G401.6 (cell line): ENCODE measurements at regions not wholly inside any gene's neighbourhood (a gene's known extent, or its start where the extent isn't known, plus 50 kb on each side); places are given as distances from the start of the nearest gene placed in this dataset.
"Not testable (repeated sequence)": the region's sequence is repeated elsewhere in the genome, so short reads cannot be mapped to it uniquely, and the experiment has no call there.

Experiments
- FAIRE-seq: peaks from 2 replicates; lab custom pipeline; 2012; peaks lifted over from hg19 to GRCh38; lab: Jason Lieb, UNC

DNA sequence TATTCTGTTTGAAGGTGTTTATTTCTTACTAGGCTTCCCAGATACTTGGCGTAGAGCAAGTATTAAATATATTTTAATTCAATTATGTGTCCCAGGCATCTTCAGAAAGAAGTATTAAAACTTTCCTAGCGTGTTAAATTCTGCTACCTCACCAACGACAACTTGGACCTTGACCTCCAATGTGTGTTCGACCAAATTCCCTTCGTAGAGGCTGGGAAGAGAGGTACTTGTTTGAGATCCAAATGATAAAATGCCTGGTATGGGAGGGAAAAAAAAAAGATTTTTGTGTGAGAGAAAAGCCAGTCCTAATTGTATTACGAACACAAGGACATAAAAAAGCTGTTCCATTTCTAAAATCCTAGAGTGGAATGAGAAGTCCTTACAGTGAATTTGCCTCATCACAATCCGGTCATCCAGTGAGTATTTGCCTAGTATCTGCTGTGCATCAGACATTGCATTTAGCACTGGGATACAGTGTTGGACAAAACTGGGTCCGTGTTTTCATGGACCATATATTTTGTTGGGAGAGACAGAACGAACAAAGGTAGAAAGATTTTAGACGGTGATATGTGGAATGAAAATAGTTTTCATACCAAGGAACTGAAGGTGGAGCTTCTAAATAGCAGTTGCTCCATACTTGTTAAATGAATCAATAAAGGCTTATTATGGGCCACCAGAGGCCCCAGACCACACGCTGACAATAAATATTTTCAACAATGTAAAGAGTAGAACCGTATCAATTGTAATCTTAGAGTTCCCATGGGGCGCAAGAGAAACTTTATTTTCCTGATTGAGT lies 103.1 kb downstream of the KIF4B start:
- no peak for FAIRE-seq

DNA sequence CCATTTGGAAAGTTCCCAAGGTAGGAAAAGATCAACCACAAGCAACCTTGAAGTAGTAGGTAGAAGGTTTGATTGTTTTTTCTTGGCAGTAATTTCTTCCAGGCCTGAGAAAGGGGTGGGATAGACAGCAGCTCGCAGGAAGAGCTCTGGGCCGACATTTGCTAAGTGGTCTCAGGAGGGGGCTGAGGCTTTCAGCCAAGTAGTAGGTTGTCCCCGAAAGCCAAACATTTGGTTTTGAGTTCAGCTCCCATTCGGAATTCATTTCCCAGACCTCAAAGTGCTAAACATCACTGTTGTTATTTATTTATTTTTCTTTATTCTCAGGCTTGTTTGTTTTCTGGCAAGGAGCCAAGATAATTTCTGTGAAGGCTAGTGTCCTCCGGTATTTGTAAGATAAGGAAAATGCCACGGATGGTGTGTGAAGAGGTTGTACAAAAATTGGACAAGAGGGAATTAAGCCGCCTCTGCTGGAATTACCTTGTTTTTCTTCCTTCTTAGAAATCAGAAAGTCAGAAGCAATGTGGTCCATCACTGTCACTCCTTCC lies 112.1 kb downstream of the KIF4B start:
- no peak for FAIRE-seq

GRCh38 chr5:155126573-155126972 lies 113.0 kb downstream of the KIF4B start:
- FAIRE-seq, result no peak

GRCh38 chr5:155127552-155127951 lies 114.0 kb downstream of the KIF4B start:
- no peak for FAIRE-seq

DNA sequence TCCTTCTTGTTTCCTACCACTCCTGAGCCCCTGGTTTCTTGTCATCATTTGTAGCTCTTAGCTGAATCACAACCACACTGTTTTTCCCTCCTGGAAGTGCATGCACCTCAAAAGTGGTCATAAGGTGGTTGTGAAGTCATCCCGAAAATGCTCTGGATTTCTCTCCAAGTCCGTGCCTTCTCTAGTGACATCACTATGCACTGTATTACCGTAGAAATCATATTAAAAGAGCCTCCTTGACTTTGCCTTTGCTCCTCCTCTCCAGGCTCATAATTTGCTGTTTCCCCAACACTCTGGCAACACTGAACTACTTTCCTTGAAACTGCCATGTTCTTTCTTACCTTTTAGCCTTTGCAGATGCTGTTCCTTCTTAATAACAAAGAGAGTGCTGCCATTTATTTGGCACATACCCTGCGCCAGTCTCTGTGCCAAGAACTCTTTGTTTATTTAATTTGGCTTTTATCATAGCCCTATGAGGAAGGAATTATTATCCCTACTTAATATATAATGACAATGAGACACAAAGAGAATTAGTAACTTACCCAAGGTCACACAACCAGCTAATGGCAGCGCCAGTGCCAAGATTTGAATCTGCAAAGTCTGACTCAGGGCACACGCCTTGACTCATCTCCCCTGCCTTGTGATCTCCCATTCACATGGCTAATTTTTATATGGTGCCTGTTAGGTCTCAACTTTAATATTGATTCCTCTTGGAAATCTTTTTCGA lies 115.4 kb downstream of the KIF4B start:
- no peak for FAIRE-seq

GRCh38 chr5:155129513-155129880 lies 115.9 kb downstream of the KIF4B start:
- no peak for FAIRE-seq

GRCh38 chr5:155134130-155134529 lies 120.6 kb downstream of the KIF4B start:
- no peak for FAIRE-seq

DNA sequence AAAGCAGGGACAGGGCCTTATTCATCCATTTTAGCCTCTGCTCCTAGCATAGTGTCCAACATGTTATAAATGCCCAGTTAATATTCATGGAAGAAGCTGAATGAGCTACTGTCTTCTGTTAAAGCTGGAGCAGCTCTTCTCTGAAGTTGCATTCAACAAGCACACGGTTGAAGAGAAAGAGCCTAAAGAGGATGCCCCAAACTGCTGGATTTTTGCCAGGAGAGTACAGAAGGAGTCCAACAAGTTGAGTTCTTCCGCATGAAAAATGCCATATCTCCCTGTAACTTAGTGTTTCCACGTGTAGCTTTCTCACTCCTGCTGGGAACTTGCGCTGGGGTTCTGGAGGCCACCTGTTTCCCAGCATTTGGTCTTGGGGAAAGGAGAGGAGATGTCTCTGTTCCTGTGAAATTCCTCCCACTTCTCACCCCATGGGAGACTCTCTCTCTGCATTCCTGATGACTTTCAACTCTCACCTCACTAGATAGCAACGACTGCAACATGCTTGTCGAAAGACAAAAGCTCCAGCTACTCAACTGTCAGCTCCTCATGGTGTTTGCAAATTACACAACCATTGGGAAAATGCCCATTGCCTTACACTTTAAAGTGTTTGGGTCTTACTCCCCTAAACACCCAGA lies 122.8 kb downstream of the KIF4B start:
- FAIRE-seq, result no peak

DNA sequence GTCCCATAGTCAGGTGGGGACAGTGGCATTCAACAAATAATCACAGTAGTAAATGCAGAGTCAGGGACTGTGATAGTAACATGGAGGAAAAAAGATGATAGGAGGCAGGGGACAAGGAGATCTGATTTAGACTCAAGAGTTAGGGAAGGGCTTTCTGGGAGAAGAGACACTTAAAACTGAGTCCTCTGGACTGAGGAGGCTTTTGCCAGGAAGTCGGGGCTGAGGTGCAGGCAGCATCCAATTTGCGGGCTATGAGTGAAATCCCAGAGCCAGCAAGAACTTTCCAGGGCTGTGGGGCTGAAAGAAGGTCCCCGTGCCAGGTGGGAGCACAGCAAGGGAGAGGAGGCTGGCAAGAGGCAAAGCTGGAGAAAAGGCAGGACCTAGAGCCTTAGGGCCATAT lies 124.1 kb downstream of the KIF4B start:
- no peak for FAIRE-seq

- FAIRE-seq, result no peak
Measured at GRCh38 chr5:155140646-155141045, 127.1 kb downstream of the KIF4B start.

DNA sequence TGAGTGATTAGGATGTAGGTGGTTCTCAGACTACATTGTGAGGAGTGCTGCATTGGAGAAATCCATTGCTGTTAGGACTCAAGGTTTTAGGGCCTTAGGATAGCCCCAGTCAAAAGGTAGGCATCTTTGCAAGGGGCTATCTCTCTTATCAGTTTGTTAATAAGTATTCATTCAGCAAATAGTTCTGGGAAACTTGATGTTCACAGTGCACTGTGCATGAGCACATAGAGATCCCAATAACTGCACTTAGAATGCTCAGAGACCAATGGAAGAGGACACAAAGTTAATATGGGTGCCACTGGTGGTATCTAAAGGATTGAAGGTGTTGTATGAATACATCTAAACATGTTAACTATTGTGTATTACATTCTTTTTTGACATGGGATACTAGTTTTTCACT lies 131.4 kb downstream of the KIF4B start:
- FAIRE-seq, result no peak

DNA sequence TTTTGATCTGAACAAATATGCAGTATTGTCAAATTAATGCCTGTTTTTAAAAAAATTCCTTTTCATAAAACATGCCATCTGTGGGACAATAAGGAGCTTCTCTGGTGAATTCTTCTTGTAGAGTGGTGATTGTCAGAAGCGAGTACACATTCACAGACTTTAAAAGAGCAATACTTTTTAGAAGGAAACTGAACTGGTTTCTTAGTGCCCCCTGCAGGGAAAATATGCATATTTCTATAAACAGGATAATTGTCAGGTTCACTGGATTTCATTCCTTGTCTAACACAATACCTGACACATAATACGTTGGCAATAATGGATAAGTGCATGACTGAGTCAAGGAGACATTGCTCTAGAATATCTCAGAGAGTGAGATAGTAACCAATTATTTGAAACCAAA lies 133.7 kb downstream of the KIF4B start:
- FAIRE-seq, result no peak

- no peak for FAIRE-seq
Measured at GRCh38 chr5:155148694-155149093, 135.1 kb downstream of the KIF4B start.

- no peak for FAIRE-seq
Measured at GRCh38 chr5:155150012-155150411, 136.5 kb downstream of the KIF4B start.

DNA sequence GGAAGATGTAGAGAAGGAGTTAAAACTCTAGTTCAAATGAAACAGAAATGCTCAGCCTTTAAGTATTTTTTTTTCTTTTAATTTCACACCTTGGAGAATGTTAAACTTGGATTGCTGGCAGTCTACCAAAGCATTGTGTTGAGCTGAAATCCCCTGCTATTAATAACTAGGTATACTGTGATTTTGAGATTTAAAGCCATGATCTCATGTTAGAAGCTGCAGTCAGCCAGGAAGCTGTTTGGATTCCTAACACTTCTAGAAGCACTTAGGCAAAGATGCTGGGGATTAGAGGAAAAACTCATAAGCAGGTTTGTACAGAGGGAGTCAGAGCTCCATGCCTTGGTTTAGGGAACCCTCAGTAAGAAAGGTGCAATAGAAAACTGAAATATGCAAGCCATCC lies 141.4 kb downstream of the KIF4B start:
- FAIRE-seq, result no peak

- FAIRE-seq, result not testable (repeated sequence)
Measured at GRCh38 chr5:155163084-155163483, 149.5 kb downstream of the KIF4B start.

- no peak for FAIRE-seq
Measured at GRCh38 chr5:155167736-155168135, 154.2 kb downstream of the KIF4B start.

GRCh38 chr5:155181542-155181941 lies 168.0 kb downstream of the KIF4B start:
- no peak for FAIRE-seq

DNA sequence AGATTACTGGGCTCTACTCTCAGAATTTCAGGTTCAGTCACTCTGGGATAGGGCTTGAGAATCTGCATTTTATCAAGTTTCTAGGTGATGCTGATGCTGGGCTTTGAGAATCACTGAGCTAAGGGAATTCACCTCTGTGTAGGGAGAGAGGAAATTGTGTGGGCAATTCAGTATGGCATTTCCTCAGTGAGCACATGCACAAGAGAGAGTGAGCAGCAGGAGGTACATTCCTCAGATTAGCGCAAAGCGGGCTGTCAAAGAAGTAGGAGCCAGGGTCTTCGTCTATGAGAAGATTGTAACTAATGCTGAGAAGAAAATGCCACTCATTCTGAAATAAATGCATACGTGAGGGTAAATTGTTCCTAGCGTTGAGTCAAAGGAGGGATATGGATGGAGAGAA lies 175.9 kb downstream of the KIF4B start:
- no peak for FAIRE-seq

DNA sequence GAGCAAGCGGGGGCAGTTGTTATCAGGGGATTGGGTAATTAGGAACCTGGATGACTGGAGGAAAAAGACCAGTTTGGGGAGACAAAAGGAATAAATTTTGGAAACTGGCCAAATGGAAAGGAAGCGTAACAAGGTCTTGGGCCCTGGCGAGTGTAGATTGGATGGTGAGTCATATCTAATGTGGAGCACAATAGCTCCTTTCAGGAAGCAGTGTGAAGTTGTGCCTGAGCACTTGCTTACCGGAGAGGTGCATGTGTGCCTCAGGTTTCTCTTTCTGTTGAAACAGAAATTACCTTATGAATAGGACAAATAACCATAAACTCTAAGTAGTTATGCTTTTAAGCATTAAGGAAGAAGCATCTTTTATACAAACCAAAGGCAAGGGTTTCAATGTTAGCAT lies 176.4 kb downstream of the KIF4B start:
- no peak for FAIRE-seq

DNA sequence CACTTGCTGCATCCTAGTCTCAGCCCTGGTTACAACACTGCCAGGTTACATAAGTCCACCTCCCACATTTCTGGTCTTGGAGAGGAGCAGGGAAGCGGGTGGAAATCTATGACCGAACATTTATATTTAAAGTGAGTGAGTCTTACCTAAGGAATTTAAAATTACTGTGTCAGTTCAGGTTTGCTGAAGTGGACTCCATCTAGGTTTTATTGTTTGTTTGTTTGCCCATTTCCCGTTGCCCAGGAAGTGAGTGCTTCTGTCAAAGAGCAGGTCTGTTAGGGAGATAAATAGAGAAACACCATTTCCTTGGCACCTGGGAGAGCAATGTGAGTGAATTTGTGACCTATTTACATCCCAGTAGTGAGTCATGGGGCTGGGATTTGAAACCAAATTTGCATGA lies 179.5 kb downstream of the KIF4B start:
- no peak for FAIRE-seq

DNA sequence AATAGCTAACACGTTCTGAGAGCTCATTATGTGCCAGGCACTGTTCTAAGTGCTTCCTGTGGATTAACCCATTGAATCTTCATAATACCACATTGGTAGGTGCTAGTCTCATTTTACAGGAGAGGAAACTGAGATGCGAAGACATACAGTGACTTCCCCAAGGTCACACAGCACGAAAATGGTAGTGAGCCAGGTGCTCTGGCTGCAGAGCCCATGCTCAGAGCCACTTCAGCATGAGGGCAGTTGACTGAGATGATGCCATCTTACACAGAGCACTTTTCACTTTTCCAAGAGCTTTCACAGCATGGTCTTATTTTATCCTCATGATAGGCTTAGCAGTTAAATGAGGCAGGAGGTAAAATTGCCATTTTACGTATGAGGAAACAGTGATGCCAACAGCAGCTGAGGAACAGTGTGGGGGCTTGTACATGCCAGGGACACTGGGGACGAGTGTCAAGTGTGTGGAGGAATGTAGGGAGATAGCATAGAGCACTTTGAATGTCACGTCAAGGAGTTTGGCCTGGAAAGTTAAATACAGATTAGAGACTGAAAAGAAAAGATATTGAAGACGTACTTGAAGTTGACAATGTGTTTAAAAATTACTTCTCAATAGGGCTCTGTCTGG lies 180.0 kb downstream of the KIF4B start:
- FAIRE-seq, result no peak

GRCh38 chr5:155200608-155201007 lies 187.1 kb downstream of the KIF4B start:
- FAIRE-seq, result no peak
